H1 (cell line): ENCODE measurements at regions not wholly inside any gene's neighbourhood (a gene's known extent, or its start where the extent isn't known, plus 50 kb on each side); places are given as distances from the start of the nearest gene placed in this dataset.

Experiments used
- ATF3 ChIP-seq: IDR thresholded peaks from 2 replicates; pipeline ENCODE4 v1.6.1; 2011; ENCODE audit warnings: low read depth, mild to moderate bottlenecking, low read length; ENCODE audit not compliant: insufficient read depth
- CHD1 ChIP-seq: IDR thresholded peaks from 2 replicates; pipeline ENCODE4 v1.6.1; 2012; ENCODE audit warnings: low read depth, low read length, improper control_type of control experiment
- CTCF ChIP-seq, 3 experiments: IDR thresholded peaks; 1 replicate in 2 of 3; 2 replicates in 1 of 3; pipeline versions ENCODE4 v1.5.1 to v1.6.1; 2011; ENCODE audit warnings: low read length in 3 of 3, mild to moderate bottlenecking in 3 of 3, inconsistent platforms in 2 of 3, low read depth in 1 of 3, moderate library complexity in 1 of 3; ENCODE audit not compliant: insufficient read depth in 1 of 3; ENCODE audit errors: control extremely low read depth in 1 of 3
- EGR1 ChIP-seq: IDR thresholded peaks from 2 replicates; pipeline ENCODE4 v1.6.1; 2011; ENCODE audit warnings: low read depth, low read length, borderline replicate concordance
- EP300 ChIP-seq, 2 experiments: IDR thresholded peaks; 1 replicate in 1 of 2; 2 replicates in 1 of 2; pipeline ENCODE4 v1.6.1; 2011 to 2012; ENCODE audit warnings: low read depth in 2 of 2, low read length in 2 of 2, mild to moderate bottlenecking in 2 of 2, borderline replicate concordance in 1 of 2, inconsistent platforms in 1 of 2, moderate library complexity in 1 of 2
- EZH2 ChIP-seq: fragments of 200-600 bp; sonication (generic); IDR thresholded peaks from 2 replicates; pipeline ENCODE4 v1.7.1; 2012; ENCODE audit warnings: low read depth, mild to moderate bottlenecking, moderate library complexity, low read length, inconsistent platforms; ENCODE audit not compliant: severe bottlenecking
- HDAC2 ChIP-seq, 2 experiments: fragments of 300-600 bp in 1 of 2; sonication (generic) in 1 of 2; IDR thresholded peaks; 2 replicates each; pipeline ENCODE4 v1.6.1; 2011 to 2012; ENCODE audit warnings: low read depth in 2 of 2, low read length in 2 of 2, mild to moderate bottlenecking in 2 of 2, moderate library complexity in 2 of 2, borderline replicate concordance in 1 of 2, inconsistent platforms in 1 of 2
- POLR2A ChIP-seq, 2 experiments: IDR thresholded peaks; 1 replicate in 1 of 2; 2 replicates in 1 of 2; pipeline ENCODE4 v1.6.1; 2011; ENCODE audit warnings: low read depth in 2 of 2, low read length in 2 of 2, mild to moderate bottlenecking in 2 of 2; ENCODE audit errors: control extremely low read depth in 1 of 2
- RAD21 ChIP-seq, 2 experiments: IDR thresholded peaks in 1 of 2; conservative IDR thresholded peaks in 1 of 2; 2 replicates each; pipeline ENCODE4 v1.6.1; 2011; ENCODE audit warnings: low read depth in 2 of 2, low read length in 2 of 2, improper control_type of control experiment in 1 of 2, inconsistent platforms in 1 of 2, mild to moderate bottlenecking in 1 of 2, moderate library complexity in 1 of 2
- RFX5 ChIP-seq: IDR thresholded peaks from 2 replicates; pipeline ENCODE4 v1.6.1; 2011; ENCODE audit warnings: low read depth, low read length, improper control_type of control experiment, borderline replicate concordance
- TF ChIP-seq, protein P1 (sequence below): IDR thresholded peaks from 2 replicates; pipeline ENCODE4 v1.6.1; 2011; ENCODE audit warnings: low read length, improper control_type of control experiment

DNA sequence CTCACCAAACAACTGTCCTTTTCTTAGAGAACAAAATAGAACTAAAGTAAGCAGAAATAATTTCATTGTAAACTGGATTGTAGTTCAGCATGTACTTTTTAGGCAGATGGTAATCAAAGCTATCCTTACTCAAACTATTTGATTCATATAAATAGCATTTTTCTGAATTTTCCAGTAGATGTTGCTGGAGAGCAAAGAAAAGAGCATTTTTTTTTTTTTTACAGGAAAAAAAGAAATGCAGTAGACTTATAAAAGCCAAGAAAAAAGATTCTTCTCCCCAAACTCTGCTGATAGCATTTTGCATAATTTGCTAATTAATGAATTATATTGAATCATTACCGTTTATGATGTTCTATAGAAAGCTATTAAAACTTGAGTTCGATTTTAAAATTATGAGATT is 715.3 kb upstream of the WWC1 start:
- no peak for TF ChIP-seq EZH2
- no peak for TF ChIP-seq ATF3
- no peak for TF ChIP-seq CHD1
- TF ChIP-seq CTCF (IDR thresholded peaks at IDR 0.05; ENCODE audit: control extremely low read depth in 1 of 3, insufficient read depth in 1 of 3, low read depth in 1 of 3, low read length in 3 of 3), result no peak
- TF ChIP-seq RFX5, result no peak
- TF ChIP-seq, protein P1, sequence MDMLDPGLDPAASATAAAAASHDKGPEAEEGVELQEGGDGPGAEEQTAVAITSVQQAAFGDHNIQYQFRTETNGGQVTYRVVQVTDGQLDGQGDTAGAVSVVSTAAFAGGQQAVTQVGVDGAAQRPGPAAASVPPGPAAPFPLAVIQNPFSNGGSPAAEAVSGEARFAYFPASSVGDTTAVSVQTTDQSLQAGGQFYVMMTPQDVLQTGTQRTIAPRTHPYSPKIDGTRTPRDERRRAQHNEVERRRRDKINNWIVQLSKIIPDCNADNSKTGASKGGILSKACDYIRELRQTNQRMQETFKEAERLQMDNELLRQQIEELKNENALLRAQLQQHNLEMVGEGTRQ, result no peak
- TF ChIP-seq EP300 (IDR thresholded peaks at IDR 0.05; ENCODE audit: borderline replicate concordance in 1 of 2, low read depth in 2 of 2, low read length in 2 of 2), result no peak
- TF ChIP-seq POLR2A (IDR thresholded peaks at IDR 0.05; ENCODE audit: control extremely low read depth in 1 of 2, low read depth in 2 of 2, low read length in 2 of 2), result no peak
- TF ChIP-seq EGR1, result no peak
- no peak for TF ChIP-seq HDAC2 (IDR thresholded peaks at IDR 0.05; ENCODE audit: borderline replicate concordance in 1 of 2, low read depth in 2 of 2, low read length in 2 of 2)
- TF ChIP-seq RAD21 (IDR thresholded peaks at IDR 0.05 in 1 of 2, conservative IDR thresholded peaks at IDR 0.05 in 1 of 2; ENCODE audit: low read depth in 2 of 2, low read length in 2 of 2), result no peak
